ENCODE measurements at regions not wholly inside any gene's neighbourhood (a gene's known extent, or its start where the extent isn't known, plus 50 kb on each side); places are given as distances from the start of the nearest gene placed in this dataset.

- DNase-seq (ENCODE audit: low spot score) (no peak), ATAC-seq (no peak)
- intact Hi-C loops (cut with DNase I), result no loop called here
Observed at GRCh38 chr9:90948156-90948555, 146.5 kb downstream of the SYK start.

- intact Hi-C loops (cut with DNase I), result no loop called here
- ATAC-seq (no peak), DNase-seq (ENCODE audit: low spot score) (no peak)
Observed at GRCh38 chr9:90950600-90950999, 149.0 kb downstream of the SYK start.

GRCh38 chr9:90953200-90953599 lies 151.6 kb downstream of the SYK start:
- DNase-seq (ENCODE audit: low spot score) (no peak), ATAC-seq (no peak)
- intact Hi-C loops (cut with DNase I), result no loop called here

- intact Hi-C loops (cut with DNase I), result no loop called here
- DNase-seq (ENCODE audit: low spot score) (no peak), ATAC-seq (no peak)
Observed at GRCh38 chr9:90953805-90954204, 152.2 kb downstream of the SYK start.

- DNase-seq (ENCODE audit: low spot score), result no peak
- no peak for ATAC-seq
- intact Hi-C loops (cut with DNase I), result no loop called here
Observed at GRCh38 chr9:90956026-90956810, 154.6 kb downstream of the SYK start.

- no peak for ATAC-seq
- intact Hi-C loops (cut with DNase I), result no loop called here
- DNase-seq (ENCODE audit: low spot score), result no peak
Observed at GRCh38 chr9:90958328-90958727, 156.7 kb downstream of the SYK start.

- no peak for ATAC-seq
- DNase-seq (ENCODE audit: low spot score), result no peak
- intact Hi-C loops (cut with DNase I), result no loop called here
Observed at GRCh38 chr9:90960941-90961340, 159.3 kb downstream of the SYK start.

GRCh38 chr9:90961375-90961774 lies 159.8 kb downstream of the SYK start:
- ATAC-seq, result no peak
- intact Hi-C loops (cut with DNase I), result no loop called here
- no peak for DNase-seq (ENCODE audit: low spot score)

- DNase-seq (ENCODE audit: low spot score) (no peak), ATAC-seq (peak; percentile 74)
- intact Hi-C loops (cut with DNase I), result no loop called here
Observed at GRCh38 chr9:90964101-90965020, 162.7 kb downstream of the SYK start.

GRCh38 chr9:90965226-90966030 lies 163.8 kb downstream of the SYK start:
- DNase-seq (ENCODE audit: low spot score) (no peak), ATAC-seq (peak; percentile 33)
- intact Hi-C loops (cut with DNase I), result no loop called here

GRCh38 chr9:90966031-90966290 lies 164.3 kb downstream of the SYK start:
- ATAC-seq (no peak), DNase-seq (ENCODE audit: low spot score) (no peak)
- intact Hi-C loops (cut with DNase I), result no loop called here

- DNase-seq (ENCODE audit: low spot score) (no peak), ATAC-seq (no peak)
- intact Hi-C loops (cut with DNase I), result no loop called here
Observed at GRCh38 chr9:90966480-90967144, 165.0 kb downstream of the SYK start.

- intact Hi-C loops (cut with DNase I), result no loop called here
- no peak for DNase-seq (ENCODE audit: low spot score)
- no peak for ATAC-seq
Observed at GRCh38 chr9:90967145-90967538, 165.5 kb downstream of the SYK start.

- intact Hi-C loops (cut with DNase I), result no loop called here
- ATAC-seq, result no peak
Observed at GRCh38 chr9:90969021-90969675, 167.5 kb downstream of the SYK start.

GRCh38 chr9:90970608-90971007 lies 169.0 kb downstream of the SYK start:
- intact Hi-C loops (cut with DNase I), result no loop called here
- DNase-seq (ENCODE audit: low spot score) (no peak), ATAC-seq (no peak)

More at GRCh38 chr9:90969021-90969675, 167.5 kb downstream of the SYK start:
- no peak for DNase-seq (ENCODE audit: low spot score)

- intact Hi-C loops (cut with DNase I), result no loop called here
- no peak for DNase-seq (ENCODE audit: low spot score)
- no peak for ATAC-seq
Observed at GRCh38 chr9:90972057-90972456, 170.4 kb downstream of the SYK start.

- intact Hi-C loops (cut with DNase I), result no loop called here
- ATAC-seq (no peak), DNase-seq (ENCODE audit: low spot score) (no peak)
Observed at GRCh38 chr9:90974016-90974415, 172.4 kb downstream of the SYK start.

- ATAC-seq (no peak), DNase-seq (ENCODE audit: low spot score) (no peak)
- intact Hi-C loops (cut with DNase I), result no loop called here
Observed at GRCh38 chr9:90974643-90975245, 173.1 kb downstream of the SYK start.

Measured in sciatic nerve (tissue), 2 donors.